GM23248 (cell line): ENCODE measurements at regions not wholly inside any gene's neighbourhood (a gene's known extent, or its start where the extent isn't known, plus 50 kb on each side); places are given as distances from the start of the nearest gene placed in this dataset.

Source experiments
- EZH2 ChIP-seq: fragments of 200-600 bp; sonication (generic); IDR thresholded peaks from 2 replicates; pipeline ENCODE4 v1.6.1; 2018; ENCODE audit warnings: antibody characterized with exemption, mild to moderate bottlenecking; ENCODE audit not compliant: insufficient read depth, poor library complexity, severe bottlenecking
- EZH2phosphoT487 ChIP-seq: fragments of 200-600 bp; sonication (generic); IDR thresholded peaks from 2 replicates; pipeline ENCODE4 v1.6.1; 2018; ENCODE audit warnings: antibody characterized with exemption, moderate library complexity, mild to moderate bottlenecking, low read depth; ENCODE audit not compliant: insufficient read depth

DNA sequence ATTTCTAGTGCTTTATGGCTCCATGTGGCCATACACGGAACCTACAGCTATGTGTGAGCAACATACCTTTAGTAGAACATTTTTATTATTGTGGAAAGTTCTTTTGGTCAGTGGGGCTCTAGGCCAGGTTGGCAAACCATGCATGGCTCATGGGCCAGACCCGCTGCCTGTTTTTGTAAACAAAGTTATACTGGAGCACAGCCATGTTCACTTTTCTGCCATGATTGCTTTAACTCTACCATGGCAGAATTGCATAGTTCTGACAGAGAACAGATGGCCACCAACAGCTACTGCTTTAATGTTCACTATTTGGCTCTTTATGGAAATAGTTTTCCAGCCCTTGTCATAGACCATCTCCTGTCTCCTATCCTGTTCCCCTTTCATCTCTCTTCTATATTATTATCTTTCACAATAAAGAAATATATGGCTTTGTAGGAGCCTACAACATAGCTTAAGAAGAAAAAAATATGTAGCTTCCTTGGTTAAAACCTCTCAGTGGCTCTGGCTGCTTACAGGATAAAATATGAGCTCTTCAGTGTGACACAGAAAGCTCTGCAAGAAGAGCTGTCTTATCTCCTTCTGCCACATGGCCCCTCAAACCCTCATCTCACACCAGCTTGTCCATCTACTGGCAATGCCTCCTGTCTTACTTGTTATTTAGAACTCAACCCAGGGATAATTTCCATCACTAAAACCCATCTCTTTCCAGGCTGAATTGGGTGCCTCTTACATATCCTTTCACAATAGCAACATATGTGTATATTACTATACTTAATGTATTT, 54.6 kb upstream of the RWDD3 start:
- no peak for TF ChIP-seq EZH2phosphoT487
- no peak for TF ChIP-seq EZH2
